ENCODE measurements at regions not wholly inside any gene's neighbourhood (a gene's known extent, or its start where the extent isn't known, plus 50 kb on each side); places are given as distances from the start of the nearest gene placed in this dataset.
"Not testable (repeated sequence)": the region's sequence is repeated elsewhere in the genome, so short reads cannot be mapped to it uniquely, and the experiment has no call there.

DNA sequence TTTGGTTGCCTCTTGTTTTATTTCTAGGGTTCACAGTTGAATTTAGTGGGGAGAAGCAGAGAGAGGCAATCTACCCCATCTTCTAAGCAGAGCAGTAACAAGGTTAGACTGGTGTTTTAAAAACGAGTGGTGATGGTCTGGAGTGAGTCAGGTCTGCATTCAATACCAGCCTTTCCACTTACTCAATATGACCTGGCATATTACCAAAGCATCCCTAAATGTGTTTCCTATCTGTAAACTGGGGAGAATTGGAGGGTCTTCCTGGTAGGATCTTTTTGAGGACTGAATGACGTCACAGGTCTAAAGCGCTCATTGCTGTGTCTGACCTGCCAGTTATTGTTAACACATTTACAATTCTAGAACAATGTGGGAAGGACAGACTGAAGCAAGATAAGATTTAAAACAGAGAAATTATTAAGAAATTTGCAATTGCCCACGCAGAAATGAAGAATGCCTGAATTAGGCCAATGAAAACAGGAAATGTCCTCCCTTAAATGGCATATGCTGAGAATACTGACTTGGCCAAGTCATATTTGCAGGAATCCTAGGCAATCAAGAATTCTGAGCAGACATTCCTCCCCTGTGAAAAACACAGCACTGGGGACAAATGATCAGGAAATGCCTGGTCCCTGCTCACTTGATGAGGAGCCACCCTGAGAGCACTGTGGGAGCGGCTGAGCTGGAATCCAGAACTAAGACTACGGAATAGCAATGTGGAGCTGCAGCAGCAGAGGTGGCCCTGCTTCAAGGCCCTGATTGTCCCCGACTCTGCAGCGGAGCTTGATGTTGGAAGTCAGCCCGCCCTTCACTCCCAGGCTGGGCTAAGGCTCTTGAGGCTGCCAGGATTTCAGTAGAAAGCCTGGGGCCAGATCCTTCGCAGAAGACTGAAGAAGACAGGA, 184.5 kb upstream of the CXCL12 start:
- DNase-seq, result no peak

DNA sequence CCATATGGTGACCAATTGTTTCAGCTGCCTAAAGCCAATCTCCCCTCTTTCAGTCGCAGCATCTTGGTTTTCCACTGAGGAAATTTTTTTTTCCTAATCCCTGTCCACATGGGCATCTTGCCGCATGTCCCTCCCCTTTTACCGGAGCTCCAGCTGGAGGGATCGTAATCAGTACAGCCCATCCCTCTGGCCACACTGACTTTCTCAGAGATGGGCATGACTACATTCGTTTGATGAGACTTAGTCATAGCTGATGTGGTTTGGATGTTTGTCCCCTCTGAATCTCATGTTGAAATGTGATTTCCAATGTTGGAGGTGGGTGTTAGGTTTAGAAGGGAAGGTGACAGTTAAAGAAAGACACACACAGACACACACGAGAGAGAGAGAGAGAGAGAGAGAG, 186.8 kb upstream of the CXCL12 start:
- no peak for DNase-seq

DNA sequence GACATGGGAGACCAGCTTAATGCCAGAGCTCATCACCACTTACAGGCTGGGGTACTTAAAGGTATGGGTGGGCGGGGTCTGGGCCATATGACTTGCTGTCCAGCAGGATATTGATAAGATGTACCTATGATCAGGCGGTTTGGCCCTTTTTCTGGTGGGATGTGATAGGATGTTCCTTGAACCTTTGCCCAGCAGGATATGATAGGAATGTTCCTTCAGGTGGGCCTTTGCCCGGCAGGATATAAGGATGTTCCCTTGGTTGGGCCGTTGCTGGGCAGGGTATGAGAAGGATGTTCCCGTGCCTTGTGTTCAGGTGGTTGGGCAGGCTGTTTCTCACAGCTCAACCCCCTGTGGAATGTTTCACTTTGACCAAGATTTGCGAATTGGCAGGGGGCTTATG, 187.2 kb upstream of the CXCL12 start:
- DNase-seq, result no peak

DNA sequence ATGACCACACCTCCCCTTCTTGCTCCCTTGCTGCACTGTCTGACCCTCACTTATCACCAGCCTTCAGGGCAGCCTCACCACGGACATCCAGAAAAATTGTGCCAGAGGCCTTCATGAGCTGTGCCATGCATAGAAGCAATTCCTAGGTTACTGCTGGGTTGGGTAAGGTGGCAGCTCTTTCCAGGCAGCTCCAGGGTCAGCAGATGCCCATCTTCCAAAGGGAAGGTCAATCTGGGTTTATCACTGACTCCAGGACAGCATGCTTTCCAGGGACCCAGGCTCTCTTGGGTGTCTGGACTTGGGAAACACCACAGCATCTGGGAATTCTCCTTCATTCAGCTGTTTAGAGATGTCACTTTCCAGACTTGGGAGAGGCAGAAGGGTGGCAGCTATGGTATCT, 188.9 kb upstream of the CXCL12 start:
- DNase-seq, result no peak

DNA sequence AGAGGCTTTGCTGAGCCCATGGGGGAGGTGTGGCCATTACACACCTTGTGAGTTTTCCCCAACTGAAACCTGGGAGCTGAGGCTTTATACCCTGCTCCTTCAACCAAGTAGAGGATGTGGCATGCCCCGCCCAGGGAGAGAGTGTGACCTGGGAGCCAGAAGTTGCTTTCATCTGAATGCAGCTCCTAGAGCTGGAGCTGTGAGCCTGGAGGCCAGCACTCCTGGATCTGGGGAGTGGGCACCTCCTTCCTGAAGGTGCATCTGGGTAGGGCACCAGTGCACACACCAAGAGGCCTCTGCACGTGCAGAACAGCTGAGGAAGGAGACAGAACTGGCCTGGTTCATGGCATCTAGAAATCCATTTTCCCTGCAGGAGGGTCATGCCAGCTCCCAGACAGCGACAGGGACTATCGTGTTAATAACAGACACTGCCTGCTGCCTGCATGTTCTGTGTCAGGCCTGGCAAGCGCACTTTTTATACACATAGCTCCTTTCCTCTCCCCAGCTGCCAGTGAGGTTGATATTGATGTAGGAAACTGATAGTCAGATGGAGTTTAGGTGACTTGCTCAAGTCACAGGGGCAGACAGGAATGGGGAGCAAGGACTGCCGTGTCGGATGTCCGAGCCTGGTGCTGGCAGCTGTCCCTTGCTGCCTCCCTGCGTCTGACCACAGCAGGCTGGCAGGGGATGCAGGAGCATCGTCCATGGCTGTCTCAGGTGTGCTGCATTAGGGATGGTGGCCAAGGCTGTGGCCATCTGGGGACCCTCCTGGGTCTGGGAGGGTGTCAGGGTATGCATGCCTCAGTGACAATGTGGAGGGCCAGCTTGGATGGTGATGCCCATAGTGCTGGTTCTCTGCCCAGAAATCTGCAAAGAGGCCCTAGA, 189.9 kb upstream of the CXCL12 start:
- DNase-seq, result no peak

DNA sequence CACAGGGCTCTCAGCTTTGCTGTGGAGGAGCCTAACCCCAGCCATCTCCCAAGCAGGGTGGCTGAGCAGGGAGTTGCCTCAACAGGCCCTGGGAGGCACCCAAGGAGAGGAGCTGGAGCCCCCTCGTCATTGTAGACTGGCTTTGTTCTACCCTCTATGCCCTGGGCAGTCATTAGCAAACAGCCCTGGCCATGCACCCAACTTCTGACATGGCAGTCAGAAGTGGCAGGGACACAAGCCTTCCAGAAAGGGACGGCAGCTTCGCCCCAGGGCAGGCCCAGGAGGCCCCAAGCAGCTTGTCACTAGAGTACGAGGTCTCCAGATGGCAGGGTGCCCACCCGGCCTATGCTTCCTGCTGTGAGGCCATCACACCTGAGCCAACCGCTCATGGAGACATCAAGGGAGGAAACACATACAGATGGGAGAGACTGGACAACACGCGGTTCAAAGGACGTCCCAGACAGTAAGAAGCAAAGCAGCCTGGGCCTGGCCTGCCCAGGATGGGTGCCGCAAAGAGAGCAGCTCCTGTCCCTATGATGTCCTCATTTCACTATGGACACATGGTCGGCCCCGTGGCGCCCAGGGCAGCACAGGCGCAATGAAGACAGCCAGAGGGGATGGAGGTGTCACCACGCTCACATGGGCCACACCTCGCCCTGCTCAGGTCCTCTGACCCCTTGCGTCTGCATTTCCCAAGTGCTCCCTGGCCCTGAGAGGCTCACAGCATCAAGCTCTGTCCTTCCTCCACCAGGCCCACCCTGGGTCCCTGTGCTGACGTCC, 190.9 kb upstream of the CXCL12 start:
- no peak for DNase-seq

DNA sequence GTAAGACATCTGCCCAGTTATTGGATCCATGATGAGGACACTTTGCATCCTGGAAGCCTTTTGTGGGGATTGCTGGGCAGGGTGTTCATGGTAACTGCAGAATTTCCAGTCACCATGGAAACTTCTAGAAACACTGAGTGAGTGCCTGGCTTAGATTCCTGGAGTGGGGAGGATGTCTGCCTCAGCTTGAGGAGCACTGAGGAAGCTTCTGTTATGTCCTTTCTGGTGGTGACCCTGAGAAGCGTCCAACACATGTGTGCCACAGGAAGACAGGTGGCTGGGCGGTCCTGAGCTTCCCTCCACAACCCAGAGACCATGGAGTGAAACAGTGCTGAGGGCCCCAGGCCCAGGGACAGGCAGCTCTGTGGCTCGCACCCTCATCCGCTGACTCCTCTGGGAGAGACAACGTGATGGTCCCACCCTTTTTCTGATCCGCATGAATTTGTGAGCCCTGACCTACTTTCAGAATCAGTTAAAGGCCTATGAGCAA, 191.8 kb upstream of the CXCL12 start:
- DNase-seq, result no peak

DNA sequence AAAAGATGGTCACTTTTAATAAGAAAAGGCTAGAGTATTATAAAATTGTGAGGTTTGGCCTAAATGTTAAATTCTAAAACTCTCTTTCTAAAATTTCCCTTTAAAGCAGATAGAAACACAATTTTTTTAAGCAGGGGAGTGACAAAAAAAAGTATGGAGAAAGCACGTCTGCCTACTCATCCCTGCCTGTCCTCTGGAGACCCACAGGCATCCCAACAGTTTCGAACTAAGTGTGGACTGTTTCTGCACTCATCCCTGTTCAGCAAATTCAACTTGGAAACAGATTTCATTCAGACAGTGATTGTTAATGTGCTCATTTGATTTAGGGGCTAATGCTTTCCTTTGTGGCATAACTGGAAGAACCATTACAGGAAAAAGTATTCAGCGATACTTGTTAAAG, 192.6 kb upstream of the CXCL12 start:
- no peak for DNase-seq

DNA sequence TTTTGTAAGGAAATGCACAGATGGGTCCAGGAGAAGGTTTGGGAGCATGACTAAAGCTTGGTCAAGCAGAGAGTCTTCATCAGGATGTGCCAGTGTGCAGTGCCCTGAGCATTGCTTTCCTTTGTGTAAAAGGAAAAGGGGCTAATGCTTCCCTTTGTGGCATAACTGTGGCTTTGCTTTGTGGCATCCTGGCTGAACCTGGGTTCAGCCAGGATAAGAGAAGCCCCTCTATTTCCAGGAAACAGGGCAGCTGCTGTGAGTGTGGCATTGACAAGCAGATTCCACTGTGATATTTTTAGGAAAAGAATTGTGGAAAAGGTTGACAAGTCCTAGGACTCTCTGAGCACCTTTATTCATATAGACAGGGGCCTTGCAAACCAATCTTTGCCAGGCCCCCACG, 193.4 kb upstream of the CXCL12 start:
- no peak for DNase-seq

DNA sequence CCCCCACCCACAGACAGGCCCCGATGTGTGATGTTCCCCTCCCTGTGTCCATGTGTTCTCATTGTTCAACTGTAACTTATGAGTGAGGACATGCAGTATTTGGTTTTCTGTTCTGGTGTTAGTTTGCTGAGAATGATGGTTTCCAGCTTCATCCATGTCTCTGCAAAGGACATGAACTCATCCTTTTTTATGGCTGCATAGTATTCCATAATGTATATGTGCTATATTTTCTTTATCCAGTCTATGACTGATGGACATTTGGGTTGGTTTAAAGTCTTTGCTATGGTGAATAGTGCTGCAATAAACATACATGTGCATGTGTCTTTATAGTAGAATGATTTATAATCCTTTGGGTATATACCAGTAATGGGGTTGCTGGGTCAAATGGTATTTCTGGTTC, 194.1 kb upstream of the CXCL12 start:
- not testable (repeated sequence) for DNase-seq

DNA sequence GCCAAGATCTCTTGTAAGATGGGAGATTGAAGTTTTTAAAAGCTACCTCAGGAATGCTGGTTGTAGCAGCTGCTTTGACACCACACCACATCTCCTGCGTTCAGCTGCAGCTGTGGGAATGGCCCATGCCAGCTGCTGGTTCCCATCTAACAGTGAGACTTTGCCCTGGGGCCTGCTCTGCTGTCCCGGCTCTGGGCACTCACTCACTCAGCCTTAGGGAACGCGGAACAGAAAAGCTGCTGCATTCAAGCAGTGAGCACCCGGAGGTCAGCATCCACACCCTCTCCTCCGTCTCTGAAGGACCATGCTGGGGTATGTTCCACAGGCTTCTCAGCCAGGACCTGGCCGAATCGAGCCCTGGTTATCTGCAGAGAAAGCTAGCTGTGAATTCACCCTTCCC, 197.1 kb upstream of the CXCL12 start:
- DNase-seq, result no peak

DNA sequence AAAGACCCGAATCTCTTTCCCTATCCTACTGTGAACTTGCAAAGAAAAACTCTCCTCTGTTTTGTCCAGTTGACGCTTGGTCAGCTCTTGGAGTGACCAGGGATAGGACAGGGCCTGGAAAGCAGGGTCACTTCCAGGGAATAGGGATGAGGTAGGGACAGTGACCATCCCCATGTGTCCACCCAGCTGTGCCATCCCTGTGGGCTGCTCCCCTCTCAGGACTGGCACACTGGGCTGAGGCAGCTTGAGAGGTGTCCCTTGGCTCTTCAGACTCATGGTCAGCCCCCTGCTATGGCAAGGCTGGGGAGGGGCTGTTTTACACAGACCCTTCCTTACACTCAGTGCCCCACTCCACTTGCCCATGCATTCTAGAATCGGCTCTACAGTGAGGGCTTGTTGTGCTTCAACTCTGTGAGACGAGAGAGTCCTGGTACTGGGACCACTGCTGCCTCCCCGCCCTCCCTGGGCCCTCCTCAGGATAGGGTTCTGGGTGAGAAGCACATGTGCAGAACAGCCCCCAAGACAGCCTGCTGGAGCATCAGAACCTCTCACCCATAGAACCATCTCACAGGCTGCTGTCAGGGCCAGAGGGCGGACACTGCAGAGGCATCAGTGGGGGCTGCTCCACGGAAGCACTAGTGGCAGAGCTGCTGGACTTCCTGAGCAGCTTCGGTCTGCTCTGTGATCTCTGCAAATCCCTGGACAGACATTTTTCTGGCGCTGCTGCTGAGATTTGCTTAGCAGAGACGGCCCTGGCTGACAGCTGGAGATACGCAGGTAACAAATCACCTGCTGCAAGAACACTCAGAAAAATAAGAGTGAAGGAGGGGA, 202.8 kb upstream of the CXCL12 start:
- no peak for DNase-seq

DNA sequence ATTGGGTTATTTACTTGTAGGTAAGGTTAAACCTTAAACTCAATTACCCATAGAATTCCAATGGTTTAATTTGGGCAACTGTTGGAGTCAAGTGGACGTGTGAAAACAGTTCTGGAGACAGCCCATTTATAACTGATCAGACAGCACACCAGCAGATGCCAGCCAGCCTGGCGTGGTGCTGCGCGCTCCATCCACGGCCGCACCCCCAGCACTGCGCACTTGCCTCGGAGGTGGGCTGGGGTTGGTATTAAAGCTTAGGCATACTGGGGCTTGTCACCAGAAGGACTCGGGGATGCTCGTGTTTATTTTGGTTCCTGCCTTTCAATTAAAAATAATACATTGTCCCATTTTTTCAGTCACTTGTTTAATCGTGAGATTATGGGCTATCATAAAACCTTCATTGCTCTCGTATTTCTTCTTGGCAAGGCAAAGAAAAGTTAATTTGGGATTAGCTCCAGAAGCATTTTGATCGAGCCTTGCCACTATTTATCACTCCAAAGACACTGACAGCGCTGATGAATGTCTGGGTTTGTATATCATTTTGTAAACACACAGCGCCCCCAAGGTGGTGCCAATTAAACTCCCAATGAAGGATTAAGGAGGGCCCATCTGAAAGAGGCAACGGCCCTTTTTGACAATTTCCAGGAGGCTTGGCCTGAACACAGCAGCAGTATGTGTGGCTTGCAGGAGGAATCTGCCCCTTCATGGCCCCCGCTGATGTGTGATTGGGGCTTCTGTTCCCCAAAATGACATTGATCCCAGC, 204.5 kb upstream of the CXCL12 start:
- DNase-seq, result no peak

DNA sequence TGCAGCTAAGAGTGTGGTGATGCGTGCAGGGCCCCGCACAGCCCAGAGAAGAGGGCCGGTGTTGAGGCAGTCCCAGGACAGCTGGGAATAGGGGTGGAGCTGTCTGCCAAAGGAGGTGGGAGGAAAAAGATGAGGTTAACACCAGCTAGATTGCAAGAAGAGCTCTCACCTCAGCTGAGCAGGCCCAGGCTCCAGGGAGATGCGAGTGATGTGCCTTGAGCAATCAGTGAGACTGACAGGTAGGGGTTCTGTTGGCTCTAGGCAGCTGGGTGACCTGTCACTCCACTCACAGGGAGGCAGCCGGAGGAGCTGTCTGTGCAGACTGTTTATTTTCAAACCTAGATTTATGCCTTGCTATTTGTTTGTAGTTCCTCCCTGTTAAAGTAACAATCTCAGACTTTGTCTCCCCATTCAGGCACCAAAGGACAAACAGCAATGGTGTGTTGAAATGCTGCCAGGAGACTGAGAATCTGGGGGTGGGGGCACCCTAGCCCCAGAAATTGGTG, 205.1 kb upstream of the CXCL12 start:
- DNase-seq, result no peak

DNA sequence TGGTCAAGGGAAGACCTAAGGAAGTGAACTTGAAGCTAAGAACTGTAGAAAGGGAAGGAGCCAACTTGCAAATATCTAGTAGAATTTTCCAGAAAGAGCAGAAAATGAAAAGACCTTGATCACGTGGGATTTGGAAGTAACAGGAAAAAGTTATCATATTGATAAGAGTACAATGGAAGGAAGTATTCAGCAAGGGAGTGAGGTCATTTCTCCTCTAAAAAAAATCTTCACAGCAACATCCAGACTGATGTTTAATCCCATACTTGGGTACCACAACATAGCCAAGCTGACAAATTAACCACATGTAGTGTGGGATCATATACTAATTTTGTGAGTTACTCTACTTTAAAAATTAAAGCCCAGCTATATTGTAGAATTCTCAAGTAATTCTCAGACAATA, 207.0 kb upstream of the CXCL12 start:
- no peak for DNase-seq

DNA sequence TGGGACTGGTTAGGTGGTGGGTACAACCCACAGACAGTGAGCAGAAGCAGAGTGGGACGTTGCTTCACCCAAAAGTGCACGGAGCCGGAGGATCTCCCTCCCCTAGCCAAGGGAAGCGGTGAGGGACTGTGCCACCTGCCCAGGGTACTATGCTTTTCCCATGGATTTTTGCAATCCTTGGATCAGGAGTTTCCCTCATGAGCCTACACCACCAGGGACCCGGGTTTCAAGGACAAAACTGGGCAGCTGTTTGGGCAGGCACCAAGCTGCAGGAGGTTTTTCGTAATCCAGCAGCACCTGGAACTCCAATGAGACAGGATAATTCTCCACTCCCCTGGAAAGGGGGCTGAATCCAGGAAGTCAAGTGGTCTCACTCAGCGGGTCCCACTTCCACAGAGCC, 209.1 kb upstream of the CXCL12 start:
- no peak for DNase-seq

DNA sequence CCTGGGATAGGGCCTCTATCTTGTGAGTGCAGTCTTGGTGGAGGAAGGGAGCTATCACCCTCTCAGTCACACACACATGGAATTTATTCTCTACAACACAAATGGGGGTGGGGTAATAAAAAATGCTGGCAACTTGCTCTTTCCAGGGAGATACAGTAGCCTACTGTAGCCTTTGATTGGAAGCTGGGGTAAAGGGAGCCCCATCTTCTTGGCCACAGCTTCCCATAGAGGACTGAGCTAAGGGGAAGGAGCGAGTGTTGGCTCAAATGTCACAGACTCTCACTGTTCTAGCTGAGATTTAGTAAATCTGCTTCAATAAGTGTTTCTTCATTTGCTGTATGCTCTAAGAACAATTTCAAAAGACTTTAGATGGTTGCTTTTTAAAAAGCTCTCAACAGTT, 222.2 kb upstream of the CXCL12 start:
- no peak for DNase-seq

DNA sequence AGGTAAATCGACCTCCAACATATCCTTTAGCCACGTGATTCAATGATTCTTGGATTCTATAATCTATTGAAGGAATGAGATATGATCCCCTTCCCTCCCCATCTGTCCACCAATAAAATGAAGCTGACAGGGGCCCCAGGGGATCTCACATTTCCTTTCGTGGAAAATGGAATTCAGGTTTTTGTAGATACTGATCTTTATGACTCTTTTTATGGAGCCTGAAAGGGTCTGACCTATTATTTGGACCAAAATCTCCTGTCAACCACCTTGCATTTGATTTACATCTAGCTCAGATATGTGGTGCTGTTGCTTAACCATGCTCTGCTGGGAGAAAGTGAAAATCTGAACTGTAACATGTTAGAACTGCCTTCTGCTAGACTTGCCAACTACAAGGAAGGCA, 234.0 kb upstream of the CXCL12 start:
- no peak for DNase-seq

DNA sequence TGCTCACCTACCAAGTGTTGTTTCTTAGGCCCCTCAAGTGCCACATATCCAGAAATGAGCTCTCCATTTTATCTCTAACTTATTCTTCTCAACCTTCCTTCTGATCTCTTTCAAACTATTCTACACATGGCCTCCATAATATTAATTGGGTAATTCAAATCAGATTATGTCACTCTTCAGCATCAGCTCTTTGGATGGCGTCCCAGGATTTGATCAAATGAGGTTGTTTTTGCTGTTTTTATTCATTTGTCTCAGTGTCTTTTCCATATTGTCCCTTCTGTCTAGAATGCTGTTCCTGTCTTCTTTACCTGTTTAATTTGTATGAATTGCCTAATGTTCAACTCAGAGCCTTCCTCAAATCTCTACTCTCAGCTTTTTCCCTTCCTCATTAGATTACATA, 234.6 kb upstream of the CXCL12 start:
- no peak for DNase-seq

DNA sequence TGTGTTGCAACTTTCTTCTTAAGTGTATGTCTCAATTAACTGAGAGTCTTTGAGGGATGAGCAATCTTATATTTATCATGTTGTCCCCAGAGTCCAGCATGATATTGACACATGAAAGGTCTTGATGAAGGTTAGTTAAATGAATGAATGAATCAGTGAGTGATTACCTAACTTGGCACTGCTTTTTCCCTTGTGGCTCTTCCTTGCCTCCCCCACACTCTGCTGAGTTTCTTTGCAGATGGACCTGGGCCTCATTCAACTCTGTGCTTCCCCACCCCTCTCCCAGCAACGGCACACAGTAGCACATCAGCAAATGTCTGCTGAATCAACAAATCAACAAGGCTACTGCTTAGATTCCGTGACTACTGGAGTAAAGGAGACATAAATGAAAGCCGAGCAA, 235.1 kb upstream of the CXCL12 start:
- DNase-seq, result no peak

Measured in stimulated activated CD8-positive, alpha-beta memory T cell treated with anti-CD3 and anti-CD28 coated beads, Interleukin-4, amount 100 ng/mL, for 48 hours (primary cell).